Pancreas (tissue), 10 donors: ENCODE measurements at regions not wholly inside any gene's neighbourhood (a gene's known extent, or its start where the extent isn't known, plus 50 kb on each side); places are given as distances from the start of the nearest gene placed in this dataset.

Experiments used
- ATAC-seq, 4 donors: fragments of 200-7000 bp; cut with Tn5 transposase; one replicate each; pipeline versions ENCODE4 v1.8.0 to v1.9.1; 2020; ENCODE audit warnings: mild to moderate bottlenecking in 4 of 4, moderate library complexity in 4 of 4
- DNase-seq, 6 donors: peaks; one replicate each; pipeline ENCODE4 v3.0.0-alpha.2; 2020
- FAIRE-seq: peaks from 2 replicates; lab custom pipeline; 2012; peaks lifted over from hg19 to GRCh38; lab: Jason Lieb, UNC
- H3K27ac ChIP-seq, 4 donors: fragments of 200-600 bp; sonication (generic); 1 replicate in 3 of 4; 2 replicates in 1 of 4; pipeline versions ENCODE4 v1.5.0 to v1.8.0; 2020
- H3K27me3 ChIP-seq, 4 donors: fragments of 200-600 bp; one replicate each; pipeline ENCODE4 v1.8.0; 2021
- H3K36me3 ChIP-seq, 3 donors: fragments of 200-600 bp; sonication (generic) in 1 of 3; one replicate each; pipeline versions ENCODE4 v1.5.0 to v1.8.0; 2020 to 2021
- H3K4me1 ChIP-seq, 3 donors: fragments of 200-600 bp; one replicate each; pipeline ENCODE4 v1.8.0; 2021
- H3K4me3 ChIP-seq, 4 donors: fragments of 200-600 bp; sonication (generic) in 2 of 4; one replicate each; pipeline versions ENCODE4 v1.5.0 to v1.8.0; 2020 to 2021
- H3K9me3 ChIP-seq, 4 donors: fragments of 200-600 bp; one replicate each; pipeline ENCODE4 v1.8.0; 2021
- CTCF ChIP-seq, 4 donors: fragments of 200-600 bp; sonication (generic) in 3 of 4; IDR thresholded peaks; one replicate each; pipeline versions ENCODE4 v1.5.0 to v1.8.0; 2021; ENCODE audit warnings: antibody characterized with exemption in 4 of 4
- WGBS, 2 donors: extraction: QIAGEN DNeasy Blood & Tissue Kit; methylation state at CpG; one replicate each; pipeline ENCODE4 v1.1.7; 2013; 5-methylcytosine and 5-hydroxymethylcytosine counted together
- intact Hi-C, 3 donors: fragments of 100-400 bp; cut with DNase I; formaldehyde crosslinking; loops; one replicate each; pipeline versions ENCODE4 v1.11.1 to v1.14.2; 2022
- donor health status: healthy with polysubstance abuse.
- donor health status: DM: no; HTN: no; CAD: no; lungs with moderate emphysema.
- donor health status: DM: no; HTN: no; CAD: no.
- donor health status: control.
- donor health status: control.
- donor health status: Bipolar disorder and iron deficiency.
- donor health status: DM: yes; HTN: yes; CAD: no.
- donor health status: DM: no; HTN: no; CAD: no.
- donor health status: DM: no; HTN: no; CAD: no.
- donor health status: DM: yes; HTN: yes; CAD: no.

- H3K4me3 ChIP-seq: no peak overlapping the region
Measured at GRCh38 chr21:43349644-43350043, 77.3 kb downstream of the SIK1 start.

GRCh38 chr21:43348801-43349261, 78.1 kb downstream of the SIK1 start:
- H3K27me3 ChIP-seq: no peaks in the 10 kb centered on the region
- peaks cover 4 to 12% (median 10%) of the 10 kb centered on the region in 3 donors for H3K4me1 ChIP-seq
- WGBS, 2 donors: 77 to 81% methylated on average over 22 of the region's 22 CpGs
- no peak for ATAC-seq
- TF ChIP-seq CTCF (IDR thresholded peaks at IDR 0.05): no peak
- H3K36me3 ChIP-seq: no peaks in the 10 kb centered on the region
- H3K27ac ChIP-seq: no peak overlapping the region
- peak in 2 of 6 donors; percentile 37 to 62 for DNase-seq
- H3K4me3 ChIP-seq: no peak overlapping the region
- FAIRE-seq: no peak
- intact Hi-C loops: no loop called here
- H3K9me3 ChIP-seq: no peaks in the 10 kb centered on the region

More at GRCh38 chr21:43349644-43350043, 77.3 kb downstream of the SIK1 start:
- Histone ChIP-seq H3K4me1 (peaks cover 0 to 8% (median 5%) of the 10 kb centered on the region in 3 donors), H3K9me3 (no peaks in the 10 kb centered on the region), H3K36me3 (no peaks in the 10 kb centered on the region), H3K27ac (no peak overlapping the region), H3K27me3 (no peaks in the 10 kb centered on the region)
- no peak for FAIRE-seq
- ATAC-seq: no peak
- TF ChIP-seq CTCF (IDR thresholded peaks at IDR 0.05): no peak
- 72 to 73% methylated on average over 9 of the region's 9 CpGs for WGBS, 2 donors
- no peak for DNase-seq
- intact Hi-C loops: no loop called here

- no peaks in the 10 kb centered on the region for H3K9me3 ChIP-seq
- intact Hi-C loops: no loop called here
- no peak overlapping the region for H3K27ac ChIP-seq
- no peak overlapping the region for H3K4me3 ChIP-seq
- peaks cover 10 to 17% (median 16%) of the 10 kb centered on the region in 3 donors for H3K4me1 ChIP-seq
- no peaks in the 10 kb centered on the region for H3K36me3 ChIP-seq
- ATAC-seq: no peak
- no peak for FAIRE-seq
- WGBS, 2 donors: 80 to 84% methylated on average over 14 to 15 of the region's 15 CpGs
- no peak for TF ChIP-seq CTCF (IDR thresholded peaks at IDR 0.05)
- DNase-seq: peak in 2 of 6 donors; percentile 20 to 54
- H3K27me3 ChIP-seq: no peaks in the 10 kb centered on the region
Measured at GRCh38 chr21:43348170-43348766, 78.7 kb downstream of the SIK1 start.

- no peak for FAIRE-seq
- H3K27me3 ChIP-seq: no peaks in the 10 kb centered on the region
- no peak overlapping the region for H3K27ac ChIP-seq
- no peak for TF ChIP-seq CTCF (IDR thresholded peaks at IDR 0.05)
- no peak for ATAC-seq
- no peak overlapping the region for H3K4me3 ChIP-seq
- DNase-seq: peak in 2 of 6 donors; percentile 23 to 46
- no peaks in the 10 kb centered on the region for H3K36me3 ChIP-seq
- no peaks in the 10 kb centered on the region for H3K9me3 ChIP-seq
- intact Hi-C loops: no loop called here
- peaks cover 16 to 23% (median 17%) of the 10 kb centered on the region in 3 donors for H3K4me1 ChIP-seq
- 87 to 88% methylated on average over 21 of the region's 21 CpGs for WGBS, 2 donors
Measured at GRCh38 chr21:43347461-43348169, 79.3 kb downstream of the SIK1 start.

- FAIRE-seq (no peak), DNase-seq (peak in 1 of 6 donors; percentile 57), ATAC-seq (no peak)
- H3K36me3 ChIP-seq: no peaks in the 10 kb centered on the region
- WGBS, 2 donors: 91 to 92% methylated on average over 13 of the region's 13 CpGs
- TF ChIP-seq CTCF (IDR thresholded peaks at IDR 0.05): no peak
- no peak overlapping the region for H3K4me3 ChIP-seq
- intact Hi-C loops: no loop called here
- H3K4me1 ChIP-seq: peaks cover 17 to 24% (median 18%) of the 10 kb centered on the region in 3 donors
- no peak overlapping the region for H3K27ac ChIP-seq
- H3K27me3 ChIP-seq: no peaks in the 10 kb centered on the region
- H3K9me3 ChIP-seq: no peaks in the 10 kb centered on the region
Measured at GRCh38 chr21:43346551-43346950, 80.4 kb downstream of the SIK1 start.
